HepG2 (cell line): ENCODE measurements at regions not wholly inside any gene's neighbourhood (a gene's known extent, or its start where the extent isn't known, plus 50 kb on each side); places are given as distances from the start of the nearest gene placed in this dataset.

Source experiments
- ATAC-seq: fragments of 200-7000 bp; cut with Tn5 transposase; 3 replicates; pipeline ENCODE4 v1.9.1; 2020; ENCODE audit warnings: mild to moderate bottlenecking, moderate library complexity
- BruUV-seq: library from RNA; stranded (reverse); fragments of 400-500 nt; replicated peaks from 2 replicates; lab custom pipeline; 2021; lab: Mats Ljungman, UMichigan
- CTCF ChIA-PET: fragments of 300-600 bp; formaldehyde crosslinking; extraction: SDS; loops from one replicate; lab custom pipeline; 2021; ENCODE audit warnings: low total read pairs, inconsistent platforms, low intra/inter-chr PET ratio; lab: Yijun Ruan, JAX
- POLR2A ChIA-PET: fragments of 350-600 bp; sonication (Branson Sonifier 250); formaldehyde crosslinking; loops from one replicate; lab custom pipeline; 2020; ENCODE audit warnings: antibody characterized with exemption, inconsistent platforms; lab: Yijun Ruan, JAX
- DNase-seq: peaks from one replicate; pipeline ENCODE4 v3.0.0-alpha.2; 2015; ENCODE audit warnings: low spot score
- FAIRE-seq: peaks from 3 replicates; lab custom pipeline; 2011; peaks lifted over from hg19 to GRCh38; lab: Jason Lieb, UNC
- H2AFZ ChIP-seq: one replicate; pipeline ENCODE4 v1.6.1; 2011; ENCODE audit warnings: low read length, inconsistent platforms
- H3K27ac ChIP-seq: fragments of 300-600 bp; 3 replicates; pipeline ENCODE4 v1.8.0; 2011; ENCODE audit warnings: mixed run types, mild to moderate bottlenecking, mixed read lengths, low read length, inconsistent platforms; ENCODE audit not compliant: insufficient read depth; ENCODE audit errors: extremely low read length
- H3K27me3 ChIP-seq, 2 experiments: fragments of 200-600 bp in 1 of 2; 2 replicates in 1 of 2; 3 replicates in 1 of 2; pipeline versions ENCODE4 v1.6.0 to v1.8.0; 2011; ENCODE audit warnings: low read length in 2 of 2, mild to moderate bottlenecking in 2 of 2, moderate library complexity in 2 of 2, inconsistent platforms in 1 of 2; ENCODE audit not compliant: insufficient read depth in 2 of 2, control insufficient read depth in 1 of 2
- H3K36me3 ChIP-seq, 2 experiments: fragments of 200-600 bp in 1 of 2; replicated peaks in 1 of 2; 2 replicates in 1 of 2; 3 replicates in 1 of 2; pipeline versions ENCODE4 v1.5.1 to v1.8.0; 2011; ENCODE audit warnings: low read length in 2 of 2, inconsistent platforms in 1 of 2; ENCODE audit not compliant: insufficient read depth in 2 of 2, control insufficient read depth in 1 of 2
- H3K4me1 ChIP-seq: 2 replicates; pipeline ENCODE4 v1.5.1; 2012; ENCODE audit warnings: low read length, inconsistent platforms; ENCODE audit not compliant: insufficient read depth
- H3K4me2 ChIP-seq: 2 replicates; pipeline ENCODE4 v1.6.0; 2011; ENCODE audit warnings: low read depth, low read length, inconsistent platforms
- H3K4me3 ChIP-seq, 3 experiments: fragments of 200-600 bp in 1 of 3; sonication (generic), shearing (Covaris generic) in 1 of 3; replicated peaks in 1 of 3; 2 replicates each; pipeline ENCODE4 v1.5.1; 2011 to 2016; ENCODE audit warnings: low read length in 3 of 3, inconsistent platforms in 2 of 3, low read depth in 2 of 3, mild to moderate bottlenecking in 2 of 3, control low read depth in 1 of 3, mixed read lengths in 1 of 3; ENCODE audit not compliant: insufficient read depth in 1 of 3
- H3K79me2 ChIP-seq: one replicate; pipeline ENCODE4 v1.6.1; 2011; ENCODE audit warnings: low read length, inconsistent platforms; ENCODE audit not compliant: insufficient read depth
- H3K9ac ChIP-seq: 2 replicates; pipeline ENCODE4 v1.6.0; 2011; ENCODE audit warnings: mild to moderate bottlenecking, low read depth, low read length, inconsistent platforms; ENCODE audit not compliant: insufficient read depth
- H3K9me3 ChIP-seq: 2 replicates; pipeline ENCODE4 v1.5.1; 2012; ENCODE audit warnings: mild to moderate bottlenecking, low read length
- H4K20me1 ChIP-seq: 2 replicates; pipeline ENCODE4 v1.6.0; 2011; ENCODE audit warnings: inconsistent platforms, mild to moderate bottlenecking, low read length, moderate library complexity; ENCODE audit not compliant: insufficient read depth
- ATAD3A ChIP-seq: sonication (generic); formaldehyde crosslinking; IDR thresholded peaks from 2 replicates; pipeline ENCODE4 v1.4.0; 2020; ENCODE audit warnings: missing genetic modification reagents
- BRCA1 ChIP-seq: sonication (generic); formaldehyde crosslinking; IDR thresholded peaks from 2 replicates; pipeline ENCODE4 v1.4.0; 2020; ENCODE audit warnings: missing genetic modification reagents
- BRD4 ChIP-seq: sonication (generic); formaldehyde crosslinking; IDR thresholded peaks from 2 replicates; pipeline ENCODE4 v1.4.0; 2020; ENCODE audit warnings: missing genetic modification reagents
- CREM ChIP-seq, 2 experiments: sonication (generic) in 1 of 2; formaldehyde crosslinking in 1 of 2; IDR thresholded peaks; 2 replicates each; pipeline versions ENCODE4 v1.4.0 to v1.6.1; 2016 to 2020; ENCODE audit warnings: antibody characterized with exemption in 1 of 2, mild to moderate bottlenecking in 1 of 2, missing genetic modification reagents in 1 of 2
- GATA4 ChIP-seq: sonication (generic); IDR thresholded peaks from 2 replicates; pipeline ENCODE4 v1.6.1; 2016; ENCODE audit warnings: antibody characterized with exemption, low read depth, borderline replicate concordance
- MAZ ChIP-seq, 2 experiments: sonication (generic) in 1 of 2; formaldehyde crosslinking in 1 of 2; IDR thresholded peaks; 2 replicates each; pipeline versions ENCODE4 v1.5.0 to v1.6.1; 2012 to 2020; ENCODE audit warnings: low read depth in 2 of 2, mild to moderate bottlenecking in 2 of 2, borderline replicate concordance in 1 of 2, improper control_type of control experiment in 1 of 2, low read length in 1 of 2, missing genetic modification reagents in 1 of 2, moderate library complexity in 1 of 2
- MXD4 ChIP-seq: IDR thresholded peaks from 2 replicates; pipeline ENCODE4 v1.6.1; 2016; ENCODE audit warnings: mild to moderate bottlenecking, missing biosample characterization, missing genetic modification reagents
- SYNCRIP ChIP-seq: fragments of 200-400 bp; formaldehyde crosslinking; IDR thresholded peaks from 2 replicates; pipeline ENCODE4 v1.6.1; 2018; ENCODE audit warnings: mild to moderate bottlenecking, low read depth, low read length; ENCODE audit not compliant: insufficient read depth
- YEATS4 ChIP-seq: sonication (generic); formaldehyde crosslinking; IDR thresholded peaks from 2 replicates; pipeline ENCODE4 v1.4.0; 2020; ENCODE audit warnings: missing genetic modification reagents, borderline replicate concordance
- ZFP1 ChIP-seq: IDR thresholded peaks from 2 replicates; pipeline ENCODE4 v1.6.1; 2016
- ZIK1 ChIP-seq: sonication (generic); formaldehyde crosslinking; IDR thresholded peaks from 2 replicates; pipeline ENCODE4 v1.5.0; 2020; ENCODE audit warnings: mild to moderate bottlenecking, low read depth, missing genetic modification reagents, borderline replicate concordance
- ZNF235 ChIP-seq: sonication (generic); formaldehyde crosslinking; IDR thresholded peaks from 2 replicates; pipeline ENCODE4 v1.8.1; 2023; ENCODE audit warnings: mild to moderate bottlenecking, missing genetic modification reagents, borderline replicate concordance
- ZNF564 ChIP-seq: sonication (generic); formaldehyde crosslinking; IDR thresholded peaks from 2 replicates; pipeline ENCODE4 v1.8.1; 2023; ENCODE audit warnings: mild to moderate bottlenecking, missing genetic modification reagents
- ZNF746 ChIP-seq: sonication (generic); formaldehyde crosslinking; IDR thresholded peaks from 2 replicates; pipeline ENCODE4 v1.8.0; 2022; ENCODE audit warnings: mild to moderate bottlenecking, missing genetic modification reagents
- ZNF777 ChIP-seq: sonication (generic); formaldehyde crosslinking; IDR thresholded peaks from 2 replicates; pipeline ENCODE4 v1.4.0; 2020; ENCODE audit warnings: missing genetic modification reagents
- WGBS: methylation state at CpG from one replicate; pipeline ENCODE4 v1.1.6; 2017; ENCODE audit warnings: low lambda C conversion rate; 5-methylcytosine and 5-hydroxymethylcytosine counted together
- in situ Hi-C: cut with HindIII; loops from 2 replicates; pipeline ENCODE4 v1.10.0; 2017; ENCODE audit warnings: low pct_unique_long_range_greater_than_20kb; ENCODE audit not compliant: extremely low pct_ligation_motif_present
- intact Hi-C: fragments of 100-400 bp; cut with micrococcal nuclease; formaldehyde crosslinking; loops from one replicate; pipeline ENCODE4 v1.10.0; 2022; ENCODE audit not compliant: unreplicated experiment
- TF ChIP-seq, protein P1 (sequence below): IDR thresholded peaks from 2 replicates; pipeline ENCODE4 v1.6.1; 2016; ENCODE audit warnings: low read depth, control low read depth
- TF ChIP-seq, protein P2 (sequence below): sonication (generic); formaldehyde crosslinking; IDR thresholded peaks from 2 replicates; pipeline ENCODE4 v1.8.1; 2023; ENCODE audit warnings: mild to moderate bottlenecking, missing genetic modification reagents
- TF ChIP-seq, protein P3 (sequence below): sonication (generic); formaldehyde crosslinking; IDR thresholded peaks from 2 replicates; pipeline ENCODE4 v1.9.0; 2021; ENCODE audit warnings: missing genetic modification reagents, borderline replicate concordance

DNA sequence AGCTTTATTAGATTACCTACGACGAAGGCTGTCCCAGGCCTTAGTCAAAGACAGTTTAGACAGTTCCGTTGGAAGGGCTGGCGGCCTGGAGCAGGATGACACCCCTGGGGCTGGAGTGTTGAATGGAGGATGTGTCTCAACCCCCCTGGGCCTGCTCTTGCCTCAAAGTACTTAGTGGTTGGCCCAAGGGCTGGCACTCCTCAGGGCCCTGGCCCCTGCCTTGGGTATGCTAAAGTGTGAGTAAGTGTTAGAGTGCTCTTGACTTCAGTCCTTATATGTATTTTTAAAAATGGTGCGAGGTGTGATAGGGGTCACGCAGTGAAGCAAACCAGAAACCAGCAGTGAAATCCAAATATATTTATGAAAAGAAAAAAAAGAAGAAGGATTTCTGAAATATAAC, 261.6 kb downstream of the KTN1 start:
- POLR2A ChIA-PET, result no interaction called here
- BruUV-seq, result no TSS peak
- FAIRE-seq, result no peak

More for the DNA sequence above, 261.6 kb downstream of the KTN1 start:
- TF ChIP-seq YEATS4 (CRISPR knock-in tag) (no peak), ZNF777 (CRISPR knock-in tag) (no peak), GATA4 (no peak), BRCA1 (no peak), ZIK1 (CRISPR knock-in tag) (no peak), CREM (IDR thresholded peaks at IDR 0.05) (no peak), CREM (CRISPR knock-in tag; IDR thresholded peaks at IDR 0.05) (no peak), ZFP1 (no peak), MAZ (IDR thresholded peaks at IDR 0.05; ENCODE audit: borderline replicate concordance, low read depth, low read length) (no peak), MAZ (CRISPR knock-in tag; IDR thresholded peaks at IDR 0.05; ENCODE audit: low read depth) (no peak), ZNF235 (CRISPR knock-in tag) (no peak), MXD4 (CRISPR knock-in tag) (no peak), SYNCRIP (no peak), ZNF564 (CRISPR knock-in tag) (no peak), BRD4 (no peak), ATAD3A (CRISPR knock-in tag) (no peak), ZNF746 (CRISPR knock-in tag) (no peak)
- TF ChIP-seq, protein P1, sequence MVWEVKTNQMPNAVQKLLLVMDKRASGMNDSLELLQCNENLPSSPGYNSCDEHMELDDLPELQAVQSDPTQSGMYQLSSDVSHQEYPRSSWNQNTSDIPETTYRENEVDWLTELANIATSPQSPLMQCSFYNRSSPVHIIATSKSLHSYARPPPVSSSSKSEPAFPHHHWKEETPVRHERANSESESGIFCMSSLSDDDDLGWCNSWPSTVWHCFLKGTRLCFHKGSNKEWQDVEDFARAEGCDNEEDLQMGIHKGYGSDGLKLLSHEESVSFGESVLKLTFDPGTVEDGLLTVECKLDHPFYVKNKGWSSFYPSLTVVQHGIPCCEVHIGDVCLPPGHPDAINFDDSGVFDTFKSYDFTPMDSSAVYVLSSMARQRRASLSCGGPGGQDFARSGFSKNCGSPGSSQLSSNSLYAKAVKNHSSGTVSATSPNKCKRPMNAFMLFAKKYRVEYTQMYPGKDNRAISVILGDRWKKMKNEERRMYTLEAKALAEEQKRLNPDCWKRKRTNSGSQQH (CRISPR knock-in tag), result no peak
- TF ChIP-seq, protein P2, sequence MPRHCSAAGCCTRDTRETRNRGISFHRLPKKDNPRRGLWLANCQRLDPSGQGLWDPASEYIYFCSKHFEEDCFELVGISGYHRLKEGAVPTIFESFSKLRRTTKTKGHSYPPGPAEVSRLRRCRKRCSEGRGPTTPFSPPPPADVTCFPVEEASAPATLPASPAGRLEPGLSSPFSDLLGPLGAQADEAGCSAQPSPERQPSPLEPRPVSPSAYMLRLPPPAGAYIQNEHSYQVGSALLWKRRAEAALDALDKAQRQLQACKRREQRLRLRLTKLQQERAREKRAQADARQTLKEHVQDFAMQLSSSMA, result no peak
- TF ChIP-seq, protein P3, sequence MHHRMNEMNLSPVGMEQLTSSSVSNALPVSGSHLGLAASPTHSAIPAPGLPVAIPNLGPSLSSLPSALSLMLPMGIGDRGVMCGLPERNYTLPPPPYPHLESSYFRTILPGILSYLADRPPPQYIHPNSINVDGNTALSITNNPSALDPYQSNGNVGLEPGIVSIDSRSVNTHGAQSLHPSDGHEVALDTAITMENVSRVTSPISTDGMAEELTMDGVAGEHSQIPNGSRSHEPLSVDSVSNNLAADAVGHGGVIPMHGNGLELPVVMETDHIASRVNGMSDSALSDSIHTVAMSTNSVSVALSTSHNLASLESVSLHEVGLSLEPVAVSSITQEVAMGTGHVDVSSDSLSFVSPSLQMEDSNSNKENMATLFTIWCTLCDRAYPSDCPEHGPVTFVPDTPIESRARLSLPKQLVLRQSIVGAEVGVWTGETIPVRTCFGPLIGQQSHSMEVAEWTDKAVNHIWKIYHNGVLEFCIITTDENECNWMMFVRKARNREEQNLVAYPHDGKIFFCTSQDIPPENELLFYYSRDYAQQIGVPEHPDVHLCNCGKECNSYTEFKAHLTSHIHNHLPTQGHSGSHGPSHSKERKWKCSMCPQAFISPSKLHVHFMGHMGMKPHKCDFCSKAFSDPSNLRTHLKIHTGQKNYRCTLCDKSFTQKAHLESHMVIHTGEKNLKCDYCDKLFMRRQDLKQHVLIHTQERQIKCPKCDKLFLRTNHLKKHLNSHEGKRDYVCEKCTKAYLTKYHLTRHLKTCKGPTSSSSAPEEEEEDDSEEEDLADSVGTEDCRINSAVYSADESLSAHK (CRISPR knock-in tag), result no peak
- TF ChIP-seq, all 625 proteins: peak for 0
- H3K27me3 ChIP-seq, result no peaks in the 10 kb centered on the region
- no peak overlapping the region for H3K4me3 ChIP-seq
- in situ Hi-C loops (no loop called here), intact Hi-C loops (no loop called here)
- H4K20me1 ChIP-seq, result no peaks in the 10 kb centered on the region
- CTCF ChIA-PET, result no interaction called here
- 19% methylated on average over 6 of the region's 6 CpGs for WGBS
- H3K79me2 ChIP-seq, result no peaks in the 10 kb centered on the region
- H2AFZ ChIP-seq, result no peak overlapping the region
- no peak overlapping the region for H3K4me2 ChIP-seq
- no peaks in the 10 kb centered on the region for H3K36me3 ChIP-seq
- no peaks in the 10 kb centered on the region for H3K9me3 ChIP-seq
- ATAC-seq, result no peak
- H3K9ac ChIP-seq, result no peak overlapping the region
- H3K4me1 ChIP-seq, result peaks cover 11% of the 10 kb centered on the region; the same call in 1 of the 2 replicates
- no peak for DNase-seq
- no peak overlapping the region for H3K27ac ChIP-seq
